NCI-H1436 treated with DMSO at 0.1 percent for 48 hours (cell line): ENCODE measurements at regions not wholly inside any gene's neighbourhood (a gene's known extent, or its start where the extent isn't known, plus 50 kb on each side); places are given as distances from the start of the nearest gene placed in this dataset.

ENCODE experiments used
- DNase-seq: peaks from one replicate; lab custom pipeline; 2025; lab: John Stamatoyannopoulos, UW

DNA sequence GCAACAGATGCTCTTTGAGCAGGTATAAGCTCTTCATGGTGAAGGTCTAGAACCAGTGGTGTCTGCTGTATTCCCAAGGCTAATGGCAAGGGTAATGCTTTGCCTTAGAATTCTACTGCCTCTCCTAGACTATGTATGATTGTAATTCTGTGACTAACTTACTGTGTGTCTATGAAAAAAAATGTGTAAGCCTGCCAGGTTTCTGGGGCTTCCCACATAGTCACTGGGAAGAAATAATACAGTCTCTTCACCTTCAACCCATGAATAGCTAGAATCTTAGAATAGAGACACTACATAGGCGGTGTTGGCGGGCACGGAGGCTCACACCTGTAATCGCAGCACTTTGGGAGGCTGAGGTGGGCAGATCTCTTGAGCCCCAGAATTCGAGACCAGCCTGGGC lies 84.1 kb downstream of the C11orf91 start:
- no peak for DNase-seq

DNA sequence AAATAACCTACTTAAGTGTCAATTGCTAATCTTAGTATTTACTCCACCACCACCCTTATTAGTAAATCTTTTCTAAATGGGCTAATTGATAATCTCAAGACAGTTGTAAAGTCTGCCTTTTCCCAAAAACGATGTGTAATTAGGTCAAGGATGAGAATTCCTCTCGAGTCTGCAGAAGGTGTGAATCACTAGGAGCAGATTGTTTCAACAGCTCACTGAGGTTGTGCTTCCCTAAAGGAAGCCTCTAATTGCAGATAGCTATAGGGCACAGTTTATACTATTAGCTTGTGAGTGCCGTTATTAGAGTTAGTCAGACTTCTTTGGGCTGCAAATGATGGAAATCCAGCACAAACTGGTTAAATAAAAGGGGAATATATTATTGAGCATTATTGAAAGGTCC lies 84.9 kb downstream of the C11orf91 start:
- no peak for DNase-seq

DNA sequence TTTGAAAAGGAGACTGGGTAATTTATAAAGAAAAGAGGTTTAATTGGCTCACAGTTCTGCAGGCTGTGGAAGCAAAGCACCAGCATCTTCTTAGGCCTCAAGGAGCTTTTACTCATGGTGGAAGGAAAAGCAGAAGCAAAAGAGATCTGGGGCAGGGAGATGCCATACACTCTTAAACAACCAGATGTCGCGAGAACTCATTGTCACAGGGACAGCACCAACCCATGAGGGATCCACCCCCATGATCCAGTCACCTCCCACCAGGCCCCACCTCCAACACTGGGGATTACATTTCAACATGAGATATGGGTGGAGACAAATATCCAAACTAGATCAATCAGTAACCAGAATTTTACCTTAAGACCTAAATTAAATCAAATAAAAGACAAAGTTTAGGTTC lies 87.2 kb downstream of the C11orf91 start:
- no peak for DNase-seq

DNA sequence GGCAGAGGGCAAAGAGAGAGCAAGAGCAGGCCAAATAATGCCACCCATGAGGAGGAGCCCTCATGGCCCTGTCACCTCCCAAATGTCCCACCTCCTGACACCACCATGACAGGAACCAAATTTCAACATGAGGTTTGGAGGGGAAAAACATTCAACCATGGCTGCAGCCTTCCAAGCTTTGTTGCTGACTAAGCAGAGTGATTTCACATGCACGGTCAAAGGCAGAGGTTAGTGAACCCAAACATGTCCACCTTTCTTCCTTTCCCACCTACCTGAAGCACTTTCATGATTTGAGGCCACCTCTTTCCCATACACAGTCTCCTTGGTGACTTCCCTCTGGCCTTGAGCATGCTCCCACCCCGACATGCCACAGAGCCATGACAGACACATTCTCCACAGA lies 89.7 kb downstream of the C11orf91 start:
- DNase-seq = no peak

DNA sequence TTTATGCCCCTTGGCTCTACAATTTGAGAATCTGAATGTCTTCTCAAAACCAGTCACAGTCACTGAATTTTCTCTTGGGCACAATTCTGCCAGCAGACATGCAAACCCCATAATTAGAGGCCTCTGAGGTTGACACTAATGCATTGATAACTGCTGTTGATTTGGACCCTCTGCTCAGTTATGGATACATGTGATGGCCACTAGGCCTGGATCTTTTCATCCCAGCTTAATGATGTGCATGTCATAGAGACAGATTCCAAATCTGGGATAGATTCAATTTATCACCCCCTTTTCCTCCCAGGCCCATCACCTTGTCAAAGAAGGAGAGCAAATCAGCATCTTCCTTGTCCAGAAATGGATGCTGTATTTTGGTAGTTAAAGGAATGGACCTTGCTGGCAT lies 92.2 kb downstream of the C11orf91 start:
- DNase-seq = no peak

DNA sequence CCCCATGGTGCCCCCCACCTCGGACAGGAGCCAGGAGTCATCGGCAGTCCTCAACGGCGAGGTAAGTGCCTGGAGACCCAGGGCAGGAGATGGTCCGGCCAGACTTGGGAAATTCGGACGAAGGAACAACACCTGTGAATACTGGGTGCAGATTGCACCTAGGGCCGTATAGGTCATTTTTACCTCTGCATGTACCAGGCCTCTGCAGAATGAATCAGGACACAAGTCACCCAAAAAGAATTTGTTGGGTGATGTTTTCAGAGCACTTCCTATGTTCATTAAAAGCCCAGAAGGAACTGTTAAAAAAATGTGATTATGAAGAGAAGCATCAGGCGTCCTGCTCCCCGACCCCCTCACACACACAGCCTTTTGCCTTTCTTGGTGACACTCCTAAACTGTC lies 93.9 kb downstream of the C11orf91 start:
- no peak for DNase-seq

DNA sequence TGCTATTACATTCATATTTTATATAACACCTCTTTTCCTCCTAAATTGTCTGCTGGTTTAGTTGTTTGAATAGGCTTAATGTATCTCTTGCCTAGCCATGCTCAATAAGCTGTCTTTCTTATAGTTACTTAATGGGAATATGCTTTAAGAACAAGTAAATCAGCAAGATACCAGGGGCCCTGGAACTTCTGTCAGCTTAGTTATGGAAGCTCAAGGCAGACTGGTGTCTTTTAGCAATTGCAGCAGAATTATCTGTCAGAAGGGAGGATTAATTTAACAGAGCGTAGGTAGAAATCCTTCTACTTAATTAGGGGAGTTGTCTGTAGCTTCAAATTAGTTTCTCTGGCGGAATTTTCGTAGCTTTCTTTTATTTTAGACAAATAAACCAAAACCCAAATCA lies 94.9 kb downstream of the C11orf91 start:
- DNase-seq = no peak

DNA sequence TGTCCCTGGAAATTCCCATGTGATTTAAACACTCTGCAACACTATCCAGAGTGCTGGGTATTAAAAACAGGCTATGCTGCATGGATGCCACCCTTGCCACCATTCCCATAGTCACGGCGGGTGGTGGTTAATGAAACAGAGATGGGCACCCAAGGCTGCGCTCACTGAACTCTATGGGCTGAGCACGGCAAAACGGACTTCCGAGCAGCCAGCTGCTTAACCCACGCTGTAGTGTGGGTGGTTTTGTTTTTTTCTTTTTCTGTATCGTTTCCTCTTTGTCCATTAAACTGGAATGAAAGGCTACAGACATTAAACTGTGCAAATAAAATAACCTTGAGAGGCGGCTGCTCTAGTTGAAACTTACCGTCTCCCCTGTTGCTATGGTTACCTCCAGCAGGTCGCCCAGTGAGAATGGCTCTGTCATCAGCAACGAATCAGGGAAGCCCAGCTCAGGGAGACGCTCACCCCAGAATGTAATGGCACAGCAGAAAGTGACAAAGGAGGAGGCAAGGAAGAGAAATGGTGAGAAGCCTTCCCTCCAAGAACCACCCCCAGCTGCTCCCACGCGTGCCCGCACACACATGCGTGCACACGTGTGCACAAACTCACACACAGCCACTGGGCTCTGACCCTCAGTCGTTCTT lies 102.1 kb downstream of the C11orf91 start:
- peak; percentile 36 for DNase-seq

DNA sequence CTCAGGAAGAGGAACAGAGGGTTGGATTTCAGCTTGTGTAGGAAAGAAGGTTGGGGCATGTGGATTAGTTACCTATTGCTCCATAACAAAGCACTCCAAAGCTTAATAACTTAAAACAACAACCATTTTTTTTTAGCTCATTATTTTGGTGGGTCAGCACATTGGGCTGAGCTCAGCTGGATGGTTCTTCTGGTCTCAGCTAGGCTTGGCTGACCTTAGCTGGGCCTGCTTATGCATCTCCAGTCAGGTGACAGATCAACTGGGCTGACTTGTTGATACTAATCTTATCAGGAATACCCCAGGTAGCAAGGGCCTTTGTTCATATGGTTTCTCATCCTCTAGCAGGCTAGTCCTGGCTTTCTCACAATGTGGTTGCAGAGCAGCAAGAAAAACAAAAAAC lies 106.4 kb downstream of the C11orf91 start:
- no peak for DNase-seq

DNA sequence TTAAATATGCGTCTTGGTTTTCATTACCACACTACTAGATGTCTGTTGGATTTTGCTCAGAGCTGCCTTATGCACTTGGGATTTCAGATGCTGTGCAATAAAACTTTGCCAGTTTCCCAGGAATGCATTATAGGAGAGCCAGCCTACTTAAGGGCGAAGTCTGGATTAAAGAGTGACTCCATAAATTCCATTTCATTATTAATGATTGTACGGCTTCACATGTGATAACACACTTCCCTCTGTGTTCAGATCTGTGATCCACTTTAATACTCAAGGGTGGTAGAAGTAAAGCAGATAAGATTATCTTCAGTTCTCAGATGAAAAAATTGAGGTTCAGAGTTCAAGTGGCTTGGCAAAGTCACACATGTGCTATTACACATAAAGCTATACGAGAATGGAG lies 110.2 kb downstream of the C11orf91 start:
- no peak for DNase-seq

DNA sequence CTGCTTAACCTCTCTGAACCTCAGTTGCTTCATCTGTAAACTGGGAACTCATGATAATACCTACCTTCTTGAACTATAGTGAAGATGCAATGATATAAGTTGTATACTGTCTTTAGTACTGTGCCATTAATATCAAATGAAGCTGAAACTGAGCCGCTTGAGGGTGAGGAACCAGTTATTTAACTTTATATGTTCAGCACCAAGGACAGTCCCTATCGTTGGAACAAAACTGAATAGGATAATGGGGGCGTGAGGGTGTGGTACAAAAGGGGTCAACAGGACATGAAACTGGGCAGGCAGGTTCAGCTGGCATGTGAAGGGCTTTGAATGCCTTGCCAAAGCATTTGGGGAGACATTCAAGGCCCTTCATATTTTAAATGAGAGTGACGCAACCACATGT lies 112.6 kb downstream of the C11orf91 start:
- DNase-seq = no peak

DNA sequence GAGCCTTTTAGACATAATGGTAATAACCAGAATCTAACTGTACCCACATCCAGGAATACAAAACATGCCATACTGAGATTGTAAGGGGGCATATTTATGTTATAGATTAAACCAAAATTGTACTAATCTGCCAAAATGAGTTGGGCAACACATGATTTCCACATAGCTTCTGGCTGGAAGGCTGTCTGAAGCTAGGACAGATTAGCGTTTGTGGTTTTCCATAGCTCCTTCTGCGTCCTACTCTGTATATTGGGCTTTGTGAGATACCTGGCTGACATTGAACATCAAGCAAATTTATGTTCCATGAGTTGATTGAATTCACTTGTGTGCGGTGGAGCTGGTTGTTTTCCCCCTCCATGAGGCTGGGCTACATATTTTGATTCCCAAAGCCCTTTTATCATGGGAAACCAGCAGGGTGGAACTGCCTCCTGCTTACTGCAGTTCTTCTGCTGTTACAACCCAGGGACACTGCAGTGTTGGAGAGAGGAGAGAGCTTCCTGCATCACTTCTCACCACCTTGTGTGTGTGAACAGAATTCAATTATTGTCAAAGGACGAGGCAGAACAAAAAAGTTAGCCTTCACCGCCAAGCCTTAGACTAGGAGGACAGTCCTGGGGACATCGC lies 114.9 kb downstream of the C11orf91 start:
- DNase-seq = no peak

DNA sequence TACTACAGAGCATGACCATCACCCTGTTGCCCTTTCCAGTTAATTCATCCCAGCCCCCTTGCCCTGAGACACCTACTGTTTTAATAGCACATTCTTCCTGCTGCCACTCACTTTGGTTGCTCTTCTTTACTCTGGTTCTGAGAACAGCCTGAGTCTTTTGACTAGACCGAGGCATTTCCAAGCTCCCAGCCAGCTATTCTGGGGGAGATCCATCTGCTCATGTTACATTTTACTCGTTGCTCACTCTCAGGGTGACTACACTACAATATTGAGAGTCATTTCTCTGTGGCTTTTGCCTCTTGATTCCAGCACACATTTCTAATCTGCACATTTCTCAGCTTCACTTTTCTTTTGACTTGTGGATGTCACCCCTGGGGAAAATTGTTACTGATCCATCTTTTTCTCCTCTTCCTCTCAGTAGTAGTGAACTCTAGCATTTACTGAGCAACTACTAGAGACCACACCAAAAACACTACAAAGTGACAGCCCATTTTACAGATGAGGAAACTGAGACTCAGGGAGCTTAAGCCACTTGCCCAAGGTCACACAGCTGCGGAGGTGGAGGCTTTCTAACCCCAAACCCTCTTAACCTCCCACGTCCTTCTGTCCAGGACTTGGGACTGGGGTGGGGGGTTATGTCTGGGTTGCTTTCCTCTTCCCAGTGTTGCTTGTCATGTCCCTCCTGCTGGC lies 117.8 kb downstream of the C11orf91 start:
- no peak for DNase-seq

DNA sequence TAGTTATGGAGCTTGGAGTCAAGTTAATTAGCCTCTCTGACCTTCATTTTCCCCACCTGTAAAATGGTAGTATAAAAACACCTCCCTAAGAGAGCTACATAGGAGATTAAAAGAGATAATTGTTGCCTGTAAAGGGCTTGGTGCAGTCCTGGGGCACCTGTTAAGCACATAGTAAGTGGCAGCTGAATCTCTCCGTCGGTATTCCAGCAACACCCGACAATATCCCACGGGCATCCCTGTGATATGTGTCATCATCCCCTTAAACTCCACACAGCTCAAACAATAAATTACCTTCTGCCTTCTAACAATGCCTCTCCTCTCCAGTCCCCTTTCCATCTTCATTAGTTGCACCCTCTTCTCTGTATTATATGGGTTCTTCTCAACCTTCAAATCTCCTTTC lies 121.5 kb downstream of the C11orf91 start:
- DNase-seq = no peak

DNA sequence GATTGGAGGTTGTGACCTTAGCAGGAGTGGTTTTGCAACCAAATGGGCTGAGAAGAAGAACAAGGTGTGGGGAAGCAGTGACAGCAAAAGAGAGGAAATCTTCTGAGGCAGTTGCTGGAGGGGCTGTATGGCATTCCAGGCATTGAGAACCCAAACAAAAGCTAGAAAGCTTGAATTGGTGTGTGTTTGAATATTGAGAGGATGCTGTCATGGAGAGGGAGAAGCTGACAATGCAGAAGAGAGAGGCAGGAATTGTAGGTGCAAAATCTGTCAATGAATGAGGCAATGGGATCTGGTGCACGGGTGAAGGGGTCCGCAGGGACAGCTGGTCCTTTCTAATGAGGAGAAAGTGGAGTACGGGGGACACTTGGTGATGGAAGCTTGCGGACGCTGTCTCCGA lies 123.4 kb downstream of the C11orf91 start:
- no peak for DNase-seq

DNA sequence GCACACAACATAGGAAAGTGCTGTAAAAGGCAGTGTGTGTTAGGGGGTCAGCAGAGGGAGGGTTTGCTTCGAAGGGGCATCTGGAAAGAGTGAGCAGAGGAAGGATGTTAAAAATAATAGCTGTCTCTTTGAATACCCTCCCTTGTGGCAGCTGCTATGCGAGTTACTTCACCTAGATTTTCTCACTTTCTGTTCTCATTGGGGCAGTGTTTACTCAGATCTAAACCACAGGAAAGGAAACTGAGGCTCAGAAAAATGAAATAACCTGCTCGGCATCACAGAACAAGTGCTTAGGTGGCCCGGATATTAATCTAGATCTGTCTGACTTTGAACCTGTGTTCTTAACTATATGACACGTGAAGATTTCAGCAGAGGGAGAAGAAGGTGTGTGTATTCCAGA lies 125.3 kb downstream of the C11orf91 start:
- no peak for DNase-seq

DNA sequence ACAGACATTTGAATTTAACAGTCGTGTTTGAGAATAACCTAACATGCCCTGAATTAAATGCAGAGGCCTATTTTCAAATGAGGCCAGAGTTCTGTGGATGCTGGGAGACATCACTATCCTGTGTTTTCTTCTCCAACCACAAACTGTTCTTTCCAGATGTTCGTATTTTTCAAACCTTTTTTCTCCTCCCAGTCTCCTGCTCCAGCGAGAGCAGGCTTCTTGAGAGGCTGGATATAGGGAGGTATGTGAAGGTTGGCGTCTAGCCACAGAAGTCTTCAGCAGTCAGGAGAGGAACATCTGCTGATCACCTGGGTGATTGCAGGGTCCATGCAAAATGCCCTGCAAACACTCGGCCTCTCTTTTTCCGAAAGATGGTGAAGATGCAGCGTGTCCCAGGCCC lies 126.3 kb downstream of the C11orf91 start:
- no peak for DNase-seq

DNA sequence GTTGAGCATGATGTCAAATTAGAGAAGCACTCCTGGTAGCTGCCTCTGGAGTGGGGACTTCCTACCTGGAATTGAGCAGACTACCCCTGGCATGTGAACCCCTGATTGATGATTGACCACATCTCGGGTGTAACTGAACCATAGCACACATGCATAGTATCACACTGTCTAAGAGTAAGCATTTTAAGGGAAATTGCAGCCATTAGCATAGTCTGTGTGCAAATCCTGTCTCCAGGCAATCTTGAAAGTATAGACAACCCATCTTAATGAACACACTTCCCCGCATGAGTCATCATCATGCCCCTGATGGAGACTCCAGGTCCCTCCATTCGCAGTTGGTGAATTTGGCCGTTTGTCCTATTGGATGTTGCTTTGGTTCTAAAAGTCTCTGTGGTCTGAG lies 131.3 kb downstream of the C11orf91 start:
- no peak for DNase-seq

DNA sequence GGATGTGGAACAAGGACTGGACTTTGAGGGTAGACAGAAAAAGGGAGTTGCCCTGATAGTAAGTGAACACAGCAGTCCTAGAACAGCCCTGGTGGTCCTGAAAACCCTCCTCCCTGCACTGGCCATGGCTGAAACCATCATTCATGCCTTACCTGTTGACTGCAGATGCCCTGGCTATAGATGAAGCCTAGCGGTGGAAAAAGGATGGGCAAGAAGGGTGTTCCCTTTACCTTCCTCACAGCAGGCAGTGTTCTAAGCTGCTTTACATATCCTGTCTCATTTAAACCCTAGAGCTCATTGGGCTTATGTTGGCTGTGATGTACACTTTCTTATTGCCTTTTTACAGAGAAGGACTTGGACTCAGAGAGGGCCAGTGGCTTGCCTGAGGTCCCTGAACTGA lies 133.6 kb downstream of the C11orf91 start:
- no peak for DNase-seq

DNA sequence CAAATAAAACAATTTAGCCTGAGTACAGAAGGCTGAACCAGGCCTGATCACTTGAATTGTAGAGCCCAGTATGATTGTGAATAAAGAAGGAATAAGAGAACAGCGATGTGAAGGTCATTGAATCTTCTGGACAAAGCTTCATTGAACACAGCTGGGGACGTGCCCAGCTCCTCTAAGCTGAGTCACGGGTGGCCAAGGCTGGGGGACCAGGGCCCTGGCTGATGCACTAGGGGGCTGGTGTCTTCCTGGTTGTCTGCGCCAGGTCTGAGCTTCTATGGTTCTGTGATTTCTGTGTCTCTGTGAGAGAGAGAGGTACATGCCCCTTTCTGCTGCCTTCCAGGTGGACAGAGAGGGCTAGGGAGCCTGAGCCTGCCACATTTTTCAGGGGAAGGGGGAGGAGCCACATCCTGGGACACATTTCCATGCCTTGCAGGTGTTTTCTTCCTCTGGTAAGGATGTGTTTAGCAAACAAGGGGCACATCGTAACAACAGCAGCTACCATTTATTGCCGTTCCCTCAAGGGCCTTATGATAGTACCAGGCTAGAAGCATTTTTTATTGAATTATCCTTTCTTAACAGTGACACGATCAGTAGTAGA lies 135.7 kb downstream of the C11orf91 start:
- DNase-seq = no peak

DNA sequence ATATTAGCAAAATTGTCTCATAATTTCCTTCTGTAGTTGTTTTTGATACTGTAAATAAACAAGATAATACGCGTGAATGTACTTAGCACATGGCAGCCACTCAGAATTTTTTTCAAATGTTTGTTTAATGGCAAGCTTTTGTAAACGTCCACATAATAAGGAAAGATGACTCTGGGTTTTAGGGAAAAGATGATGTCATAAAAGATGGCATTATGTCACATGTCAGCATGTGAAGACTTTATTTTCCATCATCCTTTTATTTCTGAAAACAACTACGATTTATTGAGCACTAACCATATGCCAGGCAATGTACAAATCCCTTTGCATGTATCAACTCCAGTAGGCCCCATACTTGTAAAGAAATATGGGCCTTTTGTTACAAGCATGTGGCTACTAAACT lies 139.9 kb downstream of the C11orf91 start:
- DNase-seq = no peak

DNA sequence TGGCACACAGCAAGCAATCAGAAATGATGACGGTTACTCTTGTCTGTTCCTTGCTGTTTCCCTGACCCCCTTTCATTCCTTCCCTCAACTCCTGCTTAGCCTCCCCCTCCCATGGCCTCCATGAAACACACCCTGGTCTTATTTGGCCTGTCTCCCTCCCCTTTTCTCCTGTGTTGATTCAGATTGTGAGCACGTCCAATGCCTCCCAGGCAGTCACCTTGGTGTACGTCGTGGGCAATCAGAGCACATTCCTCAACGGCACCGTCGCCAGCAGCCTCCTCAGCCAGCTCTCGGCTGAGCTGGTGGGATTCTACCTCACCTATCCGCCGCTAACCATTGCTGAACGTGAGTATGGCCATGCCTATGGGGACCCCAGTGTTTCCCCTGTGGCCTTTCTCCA lies 141.1 kb downstream of the C11orf91 start:
- DNase-seq = no peak

DNA sequence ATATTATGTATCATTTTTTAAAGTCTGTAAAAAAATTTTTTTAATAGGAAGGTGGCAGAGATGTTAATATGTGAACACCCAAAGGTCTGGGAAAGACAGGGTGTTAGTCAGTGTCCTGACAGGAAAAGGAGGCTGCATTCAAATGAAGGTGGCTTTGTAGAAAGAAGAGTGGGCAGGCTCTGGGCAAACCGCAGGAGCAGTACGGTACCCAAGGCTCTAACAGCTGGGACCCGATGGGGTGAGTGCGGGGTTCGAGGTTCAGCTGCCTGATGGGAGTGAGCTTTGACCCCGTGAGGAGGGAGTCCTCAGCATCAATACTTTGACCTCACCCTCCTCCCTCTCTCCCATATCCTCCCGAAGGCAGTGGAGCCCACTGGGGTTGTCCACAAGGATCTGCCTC lies 142.5 kb downstream of the C11orf91 start:
- no peak for DNase-seq
